ENCODE measurements at regions not wholly inside any gene's neighbourhood (a gene's known extent, or its start where the extent isn't known, plus 50 kb on each side); places are given as distances from the start of the nearest gene placed in this dataset.

GRCh38 chr2:34317797-34318196, 718.7 kb upstream of the FAM98A start:
- no peak overlapping the region for H3K56ac ChIP-seq (replicated peaks; ENCODE audit: insufficient read length, low read depth, low read length)
- no peak overlapping the region for H2BK12ac ChIP-seq (ENCODE audit: low read depth, low read length)
- H4K20me1 ChIP-seq (replicated peaks in 1 of 2; ENCODE audit: control insufficient read depth in 1 of 2, insufficient read depth in 2 of 2, low read length in 2 of 2), result no peaks in the 10 kb centered on the region
- no peak overlapping the region for H3K14ac ChIP-seq (ENCODE audit: insufficient read length)
- no peak overlapping the region for H4K8ac ChIP-seq (ENCODE audit: extremely low read depth, insufficient read depth, low read length)
- no peak overlapping the region for H3K9ac ChIP-seq (replicated peaks in 1 of 4; ENCODE audit: extremely low read depth in 1 of 4, low read depth in 3 of 4, low read length in 3 of 4)
- H3K4me1 ChIP-seq (replicated peaks in 1 of 4; ENCODE audit: control insufficient read depth in 3 of 4, insufficient read depth in 4 of 4, low read length in 3 of 4), result no peaks in the 10 kb centered on the region
- no peaks in the 10 kb centered on the region for H3K27me3 ChIP-seq (replicated peaks in 1 of 4; ENCODE audit: control insufficient read depth in 3 of 4, extremely low read depth in 1 of 4, insufficient read depth in 3 of 4, low read length in 3 of 4)
- no peak for FAIRE-seq
- H3K4me2 ChIP-seq (ENCODE audit: insufficient read depth in 1 of 2, low read depth in 2 of 2, low read length in 2 of 2), result no peak overlapping the region
- H3K79me2 ChIP-seq (ENCODE audit: control insufficient read depth in 1 of 2, insufficient read depth in 2 of 2, low read length in 2 of 2), result no peaks in the 10 kb centered on the region
- ChIA-PET POLR2A (ENCODE audit: partially characterized antibody) (no interaction called here), CTCF (ENCODE audit: partially characterized antibody) (no interaction called here)
- WGBS, 2 experiments (ENCODE audit: extremely low coverage in 1 of 2, insufficient coverage in 1 of 2, insufficient read length in 1 of 2, insufficient replicate concordance in 2 of 2, low coverage in 1 of 2, low lambda C conversion rate in 2 of 2, missing lambda C conversion rate in 1 of 2), result 92% methylated on average over 3 of the region's 3 CpGs; no CpG with 5 or more reads in 1 of the 2 experiments
- no peak overlapping the region for H2BK120ac ChIP-seq (replicated peaks; ENCODE audit: low read depth, low read length)
- H3K27ac ChIP-seq (ENCODE audit: low read depth, low read length), result no peak overlapping the region
- no peaks in the 10 kb centered on the region for H3K36me3 ChIP-seq (ENCODE audit: control insufficient read depth in 2 of 4, insufficient read depth in 4 of 4, low read length in 3 of 4)
- no peak overlapping the region for H2BK5ac ChIP-seq (ENCODE audit: low read depth, low read length)
- no peak overlapping the region for H2AK5ac ChIP-seq (ENCODE audit: low read depth, low read length)
- H3K23ac ChIP-seq (ENCODE audit: insufficient read length), result no peak overlapping the region
- no peak overlapping the region for H4K5ac ChIP-seq (ENCODE audit: insufficient read length, low read depth, low read length)
- H2BK20ac ChIP-seq (ENCODE audit: low read length), result no peak overlapping the region
- H3K4ac ChIP-seq (replicated peaks; ENCODE audit: insufficient read length, low read depth, low read length), result no peak overlapping the region
- no peaks in the 10 kb centered on the region for H3K9me3 ChIP-seq (ENCODE audit: insufficient read depth in 2 of 2, low read depth in 1 of 2, low read length in 1 of 2)
- H3K23me2 ChIP-seq (ENCODE audit: low read depth, low read length), result no peaks in the 10 kb centered on the region
- H4K91ac ChIP-seq (replicated peaks; ENCODE audit: insufficient read length, low read length), result no peak overlapping the region
- no peak overlapping the region for H2BK15ac ChIP-seq (ENCODE audit: low read length)
- H3K18ac ChIP-seq (ENCODE audit: extremely low read depth, low read length), result no peak overlapping the region
- no peak overlapping the region for H3K4me3 ChIP-seq (ENCODE audit: extremely low read depth in 1 of 4, insufficient read depth in 2 of 4, low read depth in 3 of 4, low read length in 4 of 4)
- no peak for DNase-seq (ENCODE audit: low read depth in 1 of 2, low spot score in 2 of 2)
- H2AFZ ChIP-seq (ENCODE audit: low read length), result no peak overlapping the region
- no peaks in the 10 kb centered on the region for H3K79me1 ChIP-seq (ENCODE audit: low read depth, low read length)
- no peak for TF ChIP-seq EZH2 (IDR thresholded peaks at IDR 0.05; ENCODE audit: low read depth, low read length, severe bottlenecking)
- no peak for TF ChIP-seq TBP (IDR thresholded peaks at IDR 0.05; ENCODE audit: low read depth, low read length)

Data from H1 (cell line).